GM12878 (cell line): ENCODE measurements at regions not wholly inside any gene's neighbourhood (a gene's known extent, or its start where the extent isn't known, plus 50 kb on each side); places are given as distances from the start of the nearest gene placed in this dataset.

Experiments
- ATAC-seq: fragments of 200-7000 bp; cut with Tn5 transposase; 3 replicates; pipeline ENCODE4 v1.9.1; 2020; ENCODE audit warnings: mild to moderate bottlenecking, moderate library complexity
- BruUV-seq: library from RNA; stranded (reverse); fragments of 400-500 nt; replicated peaks from 2 replicates; lab custom pipeline; 2021; lab: Mats Ljungman, UMichigan
- CTCF ChIA-PET: fragments of 300-600 bp; sonication (Branson Sonifier 250); formaldehyde crosslinking; extraction: SDS; loops from one replicate; lab custom pipeline; 2021; ENCODE audit warnings: inconsistent platforms; lab: Yijun Ruan, JAX
- POLR2A ChIA-PET: fragments of 350-600 bp; formaldehyde crosslinking; extraction: SDS; loops from one replicate; lab custom pipeline; 2021; ENCODE audit warnings: inconsistent platforms; lab: Charles Lee
- RAD21 ChIA-PET: fragments of 300-600 bp; sonication (Branson Sonifier 250); formaldehyde crosslinking; loops from one replicate; lab custom pipeline; 2023; ENCODE audit warnings: antibody characterized with exemption; ENCODE audit not compliant: unreplicated experiment; lab: Charles Lee
- SMC1A ChIA-PET: fragments of 300-600 bp; sonication (Branson Sonifier 250); formaldehyde crosslinking; loops from one replicate; lab custom pipeline; 2023; ENCODE audit not compliant: unreplicated experiment, uncharacterized antibody; lab: Charles Lee
- DNase-seq: peaks from one replicate; pipeline ENCODE4 v3.0.0-alpha.2; 2011; ENCODE audit warnings: low read depth, low spot score
- FAIRE-seq: peaks from 3 replicates; lab custom pipeline; 2011; peaks lifted over from hg19 to GRCh38; lab: Jason Lieb, UNC
- H2AFZ ChIP-seq: 2 replicates; pipeline ENCODE4 v1.6.0; 2011; ENCODE audit warnings: low read depth, low read length, control low read depth; ENCODE audit not compliant: control insufficient read depth
- H3K27ac ChIP-seq: 2 replicates; pipeline ENCODE4 v1.5.1; 2011; ENCODE audit warnings: control low read depth; ENCODE audit not compliant: control insufficient read depth, insufficient read depth
- H3K27me3 ChIP-seq, 2 experiments: replicated peaks in 1 of 2; 2 replicates each; pipeline versions ENCODE4 v1.6.0 to v1.6.1; 2011; ENCODE audit warnings: low read length in 1 of 2; ENCODE audit not compliant: control insufficient read depth in 2 of 2, insufficient read depth in 2 of 2
- H3K36me3 ChIP-seq, 2 experiments: 2 replicates each; pipeline ENCODE4 v1.5.1; 2011; ENCODE audit warnings: low read length in 1 of 2; ENCODE audit not compliant: control insufficient read depth in 2 of 2, insufficient read depth in 2 of 2
- H3K4me1 ChIP-seq: 2 replicates; pipeline ENCODE4 v1.6.1; 2011; ENCODE audit warnings: mild to moderate bottlenecking, low read length, moderate library complexity, mixed read lengths; ENCODE audit not compliant: control insufficient read depth, insufficient read depth
- H3K4me2 ChIP-seq: 2 replicates; pipeline ENCODE4 v1.6.0; 2011; ENCODE audit warnings: control low read depth; ENCODE audit not compliant: control insufficient read depth, insufficient read depth
- H3K4me3 ChIP-seq: fragments of 200-600 bp; sonication (generic); 2 replicates; pipeline ENCODE4 v1.5.1; 2016
- H3K79me2 ChIP-seq: 2 replicates; pipeline ENCODE4 v1.6.0; 2011; ENCODE audit warnings: low read length; ENCODE audit not compliant: control insufficient read depth, insufficient read depth
- H3K9ac ChIP-seq: 2 replicates; pipeline ENCODE4 v1.8.0; 2011; ENCODE audit warnings: low read length, control low read depth, mixed read lengths; ENCODE audit not compliant: control insufficient read depth, insufficient read depth
- H3K9me3 ChIP-seq: replicated peaks from 3 replicates; pipeline ENCODE4 v1.5.1; 2011; ENCODE audit warnings: mild to moderate bottlenecking, low read length; ENCODE audit not compliant: control insufficient read depth, insufficient read depth
- H4K20me1 ChIP-seq: 2 replicates; pipeline ENCODE4 v1.6.0; 2011; ENCODE audit not compliant: control insufficient read depth, insufficient read depth
- BACH1 ChIP-seq: fragments of 450-650 bp; IDR thresholded peaks from 2 replicates; pipeline ENCODE4 v1.6.1; 2017; ENCODE audit warnings: mild to moderate bottlenecking, borderline replicate concordance
- DPF2 ChIP-seq: fragments of 450-650 bp; IDR thresholded peaks from 2 replicates; pipeline ENCODE4 v1.6.1; 2017; ENCODE audit warnings: mild to moderate bottlenecking
- EZH2 ChIP-seq: IDR thresholded peaks from 2 replicates; pipeline ENCODE4 v1.6.1; 2012; ENCODE audit warnings: low read depth, mild to moderate bottlenecking, control low read depth, inconsistent platforms, low read length, borderline replicate concordance; ENCODE audit not compliant: control insufficient read depth
- FOXK2 ChIP-seq: fragments of 450-650 bp; IDR thresholded peaks from 2 replicates; pipeline ENCODE4 v1.6.1; 2017; ENCODE audit warnings: mild to moderate bottlenecking, moderate library complexity
- MTA2 ChIP-seq: fragments of 450-650 bp; IDR thresholded peaks from 2 replicates; pipeline ENCODE4 v1.6.1; 2016; ENCODE audit warnings: low read depth, mild to moderate bottlenecking, moderate library complexity
- NR2C1 ChIP-seq: fragments of 450-650 bp; IDR thresholded peaks from 2 replicates; pipeline ENCODE4 v1.6.1; 2017; ENCODE audit warnings: antibody characterized with exemption, mild to moderate bottlenecking, moderate library complexity
- RFX5 ChIP-seq: IDR thresholded peaks from 2 replicates; pipeline ENCODE4 v1.6.1; 2011; ENCODE audit warnings: low read depth, low read length, improper control_type of control experiment
- YY1 ChIP-seq: IDR thresholded peaks from 2 replicates; pipeline ENCODE4 v1.6.1; 2011; ENCODE audit warnings: low read depth, mild to moderate bottlenecking, low read length
- ZNF274 ChIP-seq: IDR thresholded peaks from one replicate; pipeline ENCODE4 v1.8.0; 2011; ENCODE audit not compliant: insufficient read length, insufficient read depth
- WGBS: methylation state at CpG from one replicate; pipeline ENCODE4 v1.1.6; 2016; ENCODE audit warnings: low lambda C conversion rate; ENCODE audit not compliant: insufficient replicate concordance, insufficient coverage; ENCODE audit errors: missing lambda C conversion rate; 5-methylcytosine and 5-hydroxymethylcytosine counted together
- in situ Hi-C: fragments of 300-500 bp; cut with MboI; formaldehyde crosslinking; loops from 9 replicates; pipeline ENCODE4 v1.14.3; 2018; ENCODE audit warnings: mixed read lengths
- intact Hi-C: fragments of 100-400 bp; cut with micrococcal nuclease; formaldehyde crosslinking; loops from one replicate; pipeline ENCODE4 v1.14.2; 2022; ENCODE audit not compliant: unreplicated experiment
- TF ChIP-seq, protein P1 (sequence below): IDR thresholded peaks from 2 replicates; pipeline ENCODE4 v1.6.1; 2011; ENCODE audit warnings: borderline replicate concordance, low read depth, mild to moderate bottlenecking, moderate library complexity, mixed read lengths, low read length; ENCODE audit not compliant: insufficient read depth; ENCODE audit errors: extremely low read length
- TF ChIP-seq, protein P2 (sequence below): fragments of 450-650 bp; IDR thresholded peaks from 2 replicates; pipeline ENCODE4 v1.6.1; 2018; ENCODE audit warnings: mild to moderate bottlenecking, low read depth, moderate library complexity; ENCODE audit not compliant: partially characterized antibody

DNA sequence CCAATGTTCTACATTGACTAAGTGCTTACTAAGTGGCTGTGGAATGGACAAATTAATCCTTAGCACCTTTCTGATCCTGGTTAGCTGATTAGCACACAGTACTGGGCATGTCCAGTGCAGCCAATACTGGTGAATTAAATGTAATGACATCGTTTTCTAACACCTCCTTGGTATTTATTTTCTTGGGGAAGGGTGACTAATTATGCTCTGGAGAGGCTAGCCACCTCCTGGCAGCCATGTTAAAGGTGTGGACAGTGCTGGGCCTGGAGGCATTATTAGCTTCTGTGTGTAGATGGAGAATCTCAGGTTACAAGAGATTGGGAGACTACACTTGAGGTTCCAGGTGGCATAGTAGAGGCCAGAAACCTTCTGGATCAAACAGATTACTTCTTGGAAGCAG, 230.9 kb upstream of the DDHD1 start:
- Histone ChIP-seq H3K4me3 (no peak overlapping the region), H3K4me2 (no peak overlapping the region), H3K9ac (no peak overlapping the region), H2AFZ (no peak overlapping the region), H3K27ac (no peak overlapping the region), H3K9me3 (no peaks in the 10 kb centered on the region), H3K4me1 (no peaks in the 10 kb centered on the region), H3K27me3 (no peaks in the 10 kb centered on the region; a peak in 1 of 4 replicates), H3K36me3 (no peaks in the 10 kb centered on the region), H3K79me2 (no peaks in the 10 kb centered on the region), H4K20me1 (no peaks in the 10 kb centered on the region)
- RAD21 ChIA-PET: no interaction called here
- ATAC-seq: no peak
- in situ Hi-C loops: no loop called here
- CTCF ChIA-PET: no interaction called here
- POLR2A ChIA-PET: no interaction called here
- SMC1A ChIA-PET: interaction anchor here (0.8 kb wide), 1 partner anchor 756 kb away, joined by 3 read pairs; no protein-coding TSS in a partner anchor
- DNase-seq: no peak
- 0% methylated on average over 1 of the region's 1 CpG for WGBS
- FAIRE-seq: no peak
- TF ChIP-seq ZNF274: no peak
- TF ChIP-seq, protein P1, sequence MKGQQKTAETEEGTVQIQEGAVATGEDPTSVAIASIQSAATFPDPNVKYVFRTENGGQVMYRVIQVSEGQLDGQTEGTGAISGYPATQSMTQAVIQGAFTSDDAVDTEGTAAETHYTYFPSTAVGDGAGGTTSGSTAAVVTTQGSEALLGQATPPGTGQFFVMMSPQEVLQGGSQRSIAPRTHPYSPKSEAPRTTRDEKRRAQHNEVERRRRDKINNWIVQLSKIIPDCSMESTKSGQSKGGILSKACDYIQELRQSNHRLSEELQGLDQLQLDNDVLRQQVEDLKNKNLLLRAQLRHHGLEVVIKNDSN: no peak
- intact Hi-C loops: no loop called here
- BruUV-seq: no TSS peak

DNA sequence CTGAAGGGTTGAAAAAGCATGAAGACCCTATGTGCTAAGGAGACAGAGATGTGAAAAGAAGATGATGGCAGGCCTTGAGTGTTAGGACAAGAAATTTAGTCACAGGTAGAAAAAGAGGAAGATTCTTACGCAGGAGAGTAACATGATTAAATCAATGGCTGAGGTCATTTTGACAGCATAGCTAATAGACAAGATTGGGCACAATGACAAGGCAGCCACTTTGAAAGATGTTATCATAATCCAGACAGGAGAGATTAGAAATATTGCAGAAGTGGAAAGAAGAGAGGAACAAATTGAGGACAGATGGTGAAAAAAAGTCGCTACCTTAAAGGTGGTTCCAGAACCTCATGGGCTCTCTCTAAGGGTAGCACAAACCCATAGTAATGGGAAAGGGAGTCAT, 228.8 kb upstream of the DDHD1 start:
- RAD21 ChIA-PET: no interaction called here
- H4K20me1 ChIP-seq: no peaks in the 10 kb centered on the region
- CTCF ChIA-PET: no interaction called here

More for the DNA sequence above, 228.8 kb upstream of the DDHD1 start:
- Histone ChIP-seq H3K4me3 (no peak overlapping the region), H3K4me2 (no peak overlapping the region), H3K9ac (no peak overlapping the region), H3K36me3 (no peaks in the 10 kb centered on the region), H3K27ac (no peak overlapping the region), H3K4me1 (no peaks in the 10 kb centered on the region), H3K79me2 (no peaks in the 10 kb centered on the region), H3K27me3 (no peaks in the 10 kb centered on the region), H3K9me3 (no peaks in the 10 kb centered on the region), H2AFZ (no peak overlapping the region)
- FAIRE-seq (no peak), DNase-seq (no peak), ATAC-seq (no peak)
- WGBS: 53% methylated on average over 2 of the region's 2 CpGs
- in situ Hi-C loops: no loop called here
- POLR2A ChIA-PET: no interaction called here
- intact Hi-C loops: no loop called here
- no peak for TF ChIP-seq MTA2
- TF ChIP-seq DPF2: no peak
- no peak for TF ChIP-seq YY1
- TF ChIP-seq EZH2: no peak
- TF ChIP-seq NR2C1: no peak
- no peak for TF ChIP-seq FOXK2
- no peak for TF ChIP-seq RFX5
- no peak for TF ChIP-seq BACH1
- TF ChIP-seq, protein P2, sequence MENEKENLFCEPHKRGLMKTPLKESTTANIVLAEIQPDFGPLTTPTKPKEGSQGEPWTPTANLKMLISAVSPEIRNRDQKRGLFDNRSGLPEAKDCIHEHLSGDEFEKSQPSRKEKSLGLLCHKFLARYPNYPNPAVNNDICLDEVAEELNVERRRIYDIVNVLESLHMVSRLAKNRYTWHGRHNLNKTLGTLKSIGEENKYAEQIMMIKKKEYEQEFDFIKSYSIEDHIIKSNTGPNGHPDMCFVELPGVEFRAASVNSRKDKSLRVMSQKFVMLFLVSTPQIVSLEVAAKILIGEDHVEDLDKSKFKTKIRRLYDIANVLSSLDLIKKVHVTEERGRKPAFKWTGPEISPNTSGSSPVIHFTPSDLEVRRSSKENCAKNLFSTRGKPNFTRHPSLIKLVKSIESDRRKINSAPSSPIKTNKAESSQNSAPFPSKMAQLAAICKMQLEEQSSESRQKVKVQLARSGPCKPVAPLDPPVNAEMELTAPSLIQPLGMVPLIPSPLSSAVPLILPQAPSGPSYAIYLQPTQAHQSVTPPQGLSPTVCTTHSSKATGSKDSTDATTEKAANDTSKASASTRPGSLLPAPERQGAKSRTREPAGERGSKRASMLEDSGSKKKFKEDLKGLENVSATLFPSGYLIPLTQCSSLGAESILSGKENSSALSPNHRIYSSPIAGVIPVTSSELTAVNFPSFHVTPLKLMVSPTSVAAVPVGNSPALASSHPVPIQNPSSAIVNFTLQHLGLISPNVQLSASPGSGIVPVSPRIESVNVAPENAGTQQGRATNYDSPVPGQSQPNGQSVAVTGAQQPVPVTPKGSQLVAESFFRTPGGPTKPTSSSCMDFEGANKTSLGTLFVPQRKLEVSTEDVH: no peak
- SMC1A ChIA-PET: no interaction called here
- no TSS peak for BruUV-seq
